ENCODE measurements at regions not wholly inside any gene's neighbourhood (a gene's known extent, or its start where the extent isn't known, plus 50 kb on each side); places are given as distances from the start of the nearest gene placed in this dataset.

GRCh38 chr11:128125723-128126122 is 461.6 kb downstream of the ETS1 start:
- Histone ChIP-seq H3K79me2 (ENCODE audit: insufficient read depth, low read depth, low read length) (no peaks in the 10 kb centered on the region), H3K9me3 (ENCODE audit: low read length) (no peaks in the 10 kb centered on the region), H3K27ac (ENCODE audit: low read depth, low read length, poor library complexity, severe bottlenecking) (no peak overlapping the region), H2AFZ (ENCODE audit: low read length) (no peak overlapping the region), H3K4me2 (ENCODE audit: low read length) (no peak overlapping the region), H4K20me1 (ENCODE audit: insufficient read depth, low read length) (no peaks in the 10 kb centered on the region), H3K36me3 (ENCODE audit: insufficient read depth, low read length) (no peaks in the 10 kb centered on the region), H3K4me1 (ENCODE audit: insufficient read depth, low read length, poor library complexity, severe bottlenecking) (no peaks in the 10 kb centered on the region), H3K4me3 (ENCODE audit: low read depth, low read length, poor library complexity, severe bottlenecking) (no peak overlapping the region), H3K9me2 (ENCODE audit: insufficient read depth, low read length) (no peaks in the 10 kb centered on the region)
- intact Hi-C loops (cut with micrococcal nuclease; ENCODE audit: unreplicated experiment) = no loop called here
- BruUV-seq (replicated peaks) = no TSS peak
- no peak for DNase-seq (ENCODE audit: low spot score)
- ChIA-PET CTCF (ENCODE audit: unreplicated experiment) (no interaction called here), POLR2A (interaction anchor here (1.2 kb wide), 1 partner anchor 32 kb away, joined by 3 read pairs; no protein-coding TSS in a partner anchor)
- TF ChIP-seq EZH2phosphoT487 (IDR thresholded peaks at IDR 0.05; ENCODE audit: borderline replicate concordance, low read depth, low read length) (no peak), CTCF (conservative IDR thresholded peaks at IDR 0.05; ENCODE audit: low read length) (no peak)

- TF ChIP-seq EZH2phosphoT487 (IDR thresholded peaks at IDR 0.05; ENCODE audit: borderline replicate concordance, low read depth, low read length) = no peak
- no peak for TF ChIP-seq CTCF (conservative IDR thresholded peaks at IDR 0.05; ENCODE audit: low read length)
- intact Hi-C loops (cut with micrococcal nuclease; ENCODE audit: unreplicated experiment) = no loop called here
- H3K79me2 ChIP-seq (ENCODE audit: insufficient read depth, low read depth, low read length) = no peaks in the 10 kb centered on the region
- no peaks in the 10 kb centered on the region for H3K4me1 ChIP-seq (ENCODE audit: insufficient read depth, low read length, poor library complexity, severe bottlenecking)
- no peaks in the 10 kb centered on the region for H4K20me1 ChIP-seq (ENCODE audit: insufficient read depth, low read length)
- DNase-seq (ENCODE audit: low spot score) = no peak
- H3K36me3 ChIP-seq (ENCODE audit: insufficient read depth, low read length) = no peaks in the 10 kb centered on the region
- ChIA-PET CTCF (ENCODE audit: unreplicated experiment) (no interaction called here), POLR2A (no interaction called here)
- no peaks in the 10 kb centered on the region for H3K9me3 ChIP-seq (ENCODE audit: low read length)
- H2AFZ ChIP-seq (ENCODE audit: low read length) = no peak overlapping the region
- H3K9me2 ChIP-seq (ENCODE audit: insufficient read depth, low read length) = no peaks in the 10 kb centered on the region
- no peak overlapping the region for H3K27ac ChIP-seq (ENCODE audit: low read depth, low read length, poor library complexity, severe bottlenecking)
- BruUV-seq (replicated peaks) = no TSS peak
- no peak overlapping the region for H3K4me2 ChIP-seq (ENCODE audit: low read length)
- no peak overlapping the region for H3K4me3 ChIP-seq (ENCODE audit: low read depth, low read length, poor library complexity, severe bottlenecking)
These were observed 470.5 kb downstream of the ETS1 start for GRCh38 chr11:128116885-128117284.

- no peaks in the 10 kb centered on the region for H3K36me3 ChIP-seq (ENCODE audit: insufficient read depth, low read length)
- H4K20me1 ChIP-seq (ENCODE audit: insufficient read depth, low read length) = no peaks in the 10 kb centered on the region
- BruUV-seq (replicated peaks) = no TSS peak
- no peak overlapping the region for H3K4me3 ChIP-seq (ENCODE audit: low read depth, low read length, poor library complexity, severe bottlenecking)
- ChIA-PET CTCF (ENCODE audit: unreplicated experiment) (no interaction called here), POLR2A (interaction anchor here (0.6 kb wide), 1 partner anchor 10 kb away, joined by 3 read pairs; no protein-coding TSS in a partner anchor)
- TF ChIP-seq CTCF (conservative IDR thresholded peaks at IDR 0.05; ENCODE audit: low read length) (no peak), EZH2phosphoT487 (IDR thresholded peaks at IDR 0.05; ENCODE audit: borderline replicate concordance, low read depth, low read length) (no peak)
- H3K79me2 ChIP-seq (ENCODE audit: insufficient read depth, low read depth, low read length) = no peaks in the 10 kb centered on the region
- no peaks in the 10 kb centered on the region for H3K4me1 ChIP-seq (ENCODE audit: insufficient read depth, low read length, poor library complexity, severe bottlenecking)
- no peaks in the 10 kb centered on the region for H3K9me2 ChIP-seq (ENCODE audit: insufficient read depth, low read length)
- H2AFZ ChIP-seq (ENCODE audit: low read length) = no peak overlapping the region
- H3K9me3 ChIP-seq (ENCODE audit: low read length) = no peaks in the 10 kb centered on the region
- H3K27ac ChIP-seq (ENCODE audit: low read depth, low read length, poor library complexity, severe bottlenecking) = no peak overlapping the region
- H3K4me2 ChIP-seq (ENCODE audit: low read length) = no peak overlapping the region
- intact Hi-C loops (cut with micrococcal nuclease; ENCODE audit: unreplicated experiment) = no loop called here
- DNase-seq (ENCODE audit: low spot score) = no peak
These were observed 470.9 kb downstream of the ETS1 start for GRCh38 chr11:128116447-128116846.
